ACHN (cell line): ENCODE measurements at regions not wholly inside any gene's neighbourhood (a gene's known extent, or its start where the extent isn't known, plus 50 kb on each side); places are given as distances from the start of the nearest gene placed in this dataset.

Source experiments
- DNase-seq: peaks from one replicate; pipeline ENCODE4 v3.0.0-alpha.2; 2015
- in situ Hi-C: cut with HindIII; loops from 2 replicates; pipeline ENCODE4 v1.10.0; 2017; ENCODE audit warnings: low sequenced_read_pairs, low pct_ligation_motif_present, low pct_unique_long_range_greater_than_20kb

DNA sequence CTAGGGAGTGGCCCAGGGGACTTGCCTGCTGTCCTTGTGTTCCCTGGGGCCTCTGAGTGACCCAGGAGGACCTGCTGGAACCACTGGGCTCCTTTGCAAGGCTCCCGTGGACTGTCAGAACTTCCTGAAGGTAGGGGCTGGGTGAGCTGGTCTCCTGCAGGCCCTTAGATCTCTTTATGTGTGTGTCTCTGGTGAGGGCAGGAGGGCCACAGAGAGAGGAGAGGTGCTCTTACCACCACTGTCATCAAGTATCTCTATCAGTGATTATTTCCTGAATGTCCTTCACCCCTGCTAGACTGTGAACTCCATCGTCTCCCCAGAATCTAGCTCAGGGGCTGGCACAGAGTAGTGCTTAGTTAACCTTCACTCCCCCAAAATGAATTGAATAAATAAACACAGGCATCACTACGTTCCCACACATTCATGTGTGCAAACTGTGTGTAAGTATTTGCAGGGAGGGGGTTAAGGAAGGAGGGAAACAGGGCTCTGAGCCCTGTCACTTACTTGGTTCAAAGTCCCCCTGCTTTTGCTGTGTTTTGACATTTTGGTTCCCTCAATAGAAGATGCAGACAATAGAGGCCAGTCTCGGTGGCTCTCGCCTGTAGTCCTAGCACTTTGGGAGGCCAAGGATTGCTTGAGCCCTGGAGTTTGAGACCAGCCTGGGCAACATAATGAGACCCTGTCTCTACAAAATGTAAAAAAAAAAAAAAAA, 100.8 kb upstream of the HAAO start:
- in situ Hi-C loops, result no loop called here

DNA sequence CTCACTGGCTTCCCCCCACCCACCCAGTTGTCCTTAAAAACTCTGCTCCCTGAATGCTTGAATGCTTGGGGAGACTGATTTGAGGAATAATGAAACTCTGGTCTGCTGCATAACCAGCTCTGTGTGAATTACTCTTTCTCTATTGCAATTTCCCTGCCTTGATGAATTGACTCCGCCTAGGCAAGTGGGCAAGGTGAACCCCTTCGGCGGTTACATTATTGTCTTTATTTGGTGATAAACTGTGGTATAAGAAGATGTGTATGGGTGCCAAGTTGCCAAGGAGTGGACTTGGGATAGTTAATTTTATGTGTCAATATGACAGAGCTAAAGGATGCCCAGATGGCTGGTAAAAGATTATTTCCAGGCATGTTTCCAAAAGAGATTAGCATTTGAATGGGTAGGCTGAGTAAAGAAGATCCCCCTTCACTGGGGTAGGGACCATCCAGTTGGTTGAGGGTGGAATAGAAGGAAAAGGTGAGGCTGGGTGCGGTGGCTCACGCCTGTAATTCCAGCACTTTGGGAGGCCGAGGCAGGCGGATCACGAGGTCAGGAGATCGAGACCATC, 98.5 kb upstream of the HAAO start:
- in situ Hi-C loops, result no loop called here

More for the DNA sequence above, 100.8 kb upstream of the HAAO start:
- no peak for DNase-seq

DNA sequence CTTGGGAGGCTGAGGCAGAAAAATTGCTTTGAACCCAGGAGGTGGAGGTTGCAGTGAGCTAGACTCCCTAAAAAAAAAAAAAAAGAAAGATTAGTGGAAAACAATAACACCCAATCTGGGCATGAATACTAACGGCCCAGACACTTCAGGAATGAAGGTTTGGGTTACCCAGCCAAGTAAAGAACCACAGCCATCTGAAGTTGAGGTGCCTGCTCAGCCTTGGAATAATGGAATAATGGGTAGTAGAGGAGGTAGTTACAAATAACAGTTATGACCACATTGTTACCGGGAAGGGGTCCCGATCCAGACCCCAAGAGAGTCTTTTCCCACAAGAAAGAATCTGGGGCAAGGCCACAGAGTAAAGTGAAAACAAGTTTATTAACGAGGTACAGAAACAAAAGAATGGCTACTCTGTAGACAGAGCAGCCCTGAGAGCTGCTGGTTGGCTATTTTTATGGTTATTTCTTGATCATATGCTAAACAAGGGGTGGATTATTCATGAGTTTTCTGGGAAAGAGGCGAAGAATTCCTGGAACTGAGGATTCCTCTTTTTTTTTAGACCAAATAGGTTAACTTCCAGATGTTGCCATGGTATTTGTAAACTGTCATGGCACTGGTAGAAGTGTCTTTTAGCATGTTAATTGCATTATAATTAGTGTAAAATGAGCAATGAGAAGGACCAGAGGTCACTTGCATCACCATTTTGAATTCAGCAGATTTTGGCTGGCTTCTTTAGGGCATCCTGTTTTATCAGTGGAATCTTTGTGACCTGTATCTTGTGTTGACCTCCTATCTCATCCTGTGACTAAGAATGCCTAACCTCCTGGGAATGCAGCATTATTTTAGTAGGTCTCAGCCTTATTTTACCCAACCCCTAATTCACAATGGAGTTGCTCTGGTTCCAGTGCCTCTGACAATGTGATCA, 96.2 kb upstream of the HAAO start:
- no peak for DNase-seq
- in situ Hi-C loops, result no loop called here

More for the DNA sequence above, 98.5 kb upstream of the HAAO start:
- DNase-seq, result no peak

DNA sequence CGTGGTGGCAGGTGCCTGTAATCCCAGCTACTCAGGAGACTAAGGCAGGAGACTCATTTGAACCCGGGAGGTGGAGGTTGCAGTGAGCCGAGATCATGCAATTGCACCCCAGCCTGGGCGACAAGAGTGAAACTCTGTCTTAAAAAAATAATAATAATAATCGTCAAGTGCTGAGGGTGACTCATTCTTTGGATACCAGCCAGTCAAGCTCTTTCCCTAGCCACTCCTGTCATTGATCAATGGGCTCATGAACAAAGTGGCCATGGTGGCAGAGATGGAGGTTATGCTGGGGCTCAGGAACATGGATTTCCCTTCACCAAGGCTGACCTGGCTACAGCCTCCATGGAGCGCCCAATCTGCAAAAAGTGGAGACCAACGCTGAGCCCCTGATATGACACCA, 94.5 kb upstream of the HAAO start:
- no peak for DNase-seq
- in situ Hi-C loops, result no loop called here

DNA sequence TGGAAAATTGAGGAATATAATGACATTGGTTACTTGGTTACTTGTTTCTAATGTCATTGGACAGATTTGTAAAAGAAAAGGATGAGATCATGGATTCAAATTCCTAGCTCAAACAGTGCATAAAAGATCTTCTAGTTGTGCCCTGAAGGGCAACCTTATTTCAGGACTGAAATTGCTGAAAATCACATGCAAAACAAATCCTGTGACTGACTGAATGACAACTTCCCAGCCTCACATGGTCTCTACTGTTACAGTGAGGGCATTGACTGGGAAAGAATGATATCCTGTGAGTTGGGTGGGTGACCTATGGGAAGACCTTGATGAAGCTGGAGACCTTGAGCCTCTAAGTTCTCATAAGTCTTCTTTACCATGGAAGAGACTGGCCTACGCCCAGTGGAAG, 90.4 kb upstream of the HAAO start:
- in situ Hi-C loops, result no loop called here
- no peak for DNase-seq

DNA sequence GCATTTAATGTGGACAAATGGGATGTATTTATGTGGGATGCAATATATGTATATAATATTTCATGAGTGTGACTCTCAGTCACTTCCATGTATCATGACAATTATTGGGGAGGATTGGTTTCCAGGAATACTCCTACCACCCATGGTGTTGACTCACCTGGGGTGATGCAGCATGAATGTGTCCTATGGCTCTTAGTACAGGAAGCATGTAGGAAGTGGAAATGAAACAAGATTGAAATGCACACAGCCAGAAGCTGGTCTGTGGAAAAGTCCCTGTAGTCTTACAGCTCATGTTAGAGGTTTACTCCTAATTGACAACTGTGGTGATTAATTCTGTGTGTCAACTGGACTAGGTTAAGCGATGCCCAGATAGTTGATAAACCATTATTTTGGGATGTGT, 89.3 kb upstream of the HAAO start:
- DNase-seq, result no peak
- in situ Hi-C loops, result no loop called here

DNA sequence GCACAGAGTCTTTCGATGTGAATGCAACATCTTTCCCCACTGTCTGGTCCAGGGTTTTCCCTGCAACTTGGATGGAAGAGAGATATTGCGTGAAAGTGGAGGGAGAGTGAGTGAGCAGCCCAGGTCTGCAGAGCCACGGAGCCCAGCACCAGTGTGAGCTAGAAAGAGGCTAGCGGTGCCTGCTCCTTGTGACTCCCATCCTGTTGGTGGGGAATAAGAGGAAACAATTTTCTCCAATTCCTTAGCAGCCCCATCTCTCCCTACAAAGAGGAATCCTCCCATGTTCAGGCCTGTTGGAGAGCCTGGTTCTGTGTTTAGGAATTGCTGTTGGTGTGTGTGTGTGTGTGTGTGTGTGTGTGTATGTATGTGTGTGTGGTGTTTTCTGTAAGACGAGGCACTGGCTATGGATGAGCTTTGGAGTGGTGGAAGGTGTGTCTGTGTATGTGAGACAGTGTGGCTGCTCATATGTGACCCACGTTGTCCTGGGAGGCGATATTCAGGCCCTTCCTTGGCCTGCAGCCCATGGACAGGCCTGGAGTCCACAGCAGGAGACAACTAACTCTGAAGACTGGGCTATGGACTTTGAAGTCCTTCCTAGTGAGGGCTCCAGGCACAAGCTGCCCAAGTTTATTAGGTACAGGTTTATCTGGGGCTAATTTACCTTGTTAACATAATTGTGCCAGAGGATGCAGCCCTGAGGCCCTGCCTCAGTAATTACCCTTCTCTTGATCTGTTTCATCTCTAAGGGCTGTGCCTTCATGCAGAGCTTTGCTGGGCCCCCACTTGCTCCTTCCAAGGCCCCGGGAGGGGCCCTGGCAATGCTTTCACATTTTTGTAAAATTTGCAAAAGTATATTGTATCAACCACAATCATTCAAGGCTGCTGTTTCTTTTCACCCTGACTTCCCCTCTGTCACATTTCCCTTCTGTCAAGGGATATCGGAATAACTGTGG, 88.6 kb upstream of the HAAO start:
- DNase-seq, result no peak
- in situ Hi-C loops, result no loop called here

DNA sequence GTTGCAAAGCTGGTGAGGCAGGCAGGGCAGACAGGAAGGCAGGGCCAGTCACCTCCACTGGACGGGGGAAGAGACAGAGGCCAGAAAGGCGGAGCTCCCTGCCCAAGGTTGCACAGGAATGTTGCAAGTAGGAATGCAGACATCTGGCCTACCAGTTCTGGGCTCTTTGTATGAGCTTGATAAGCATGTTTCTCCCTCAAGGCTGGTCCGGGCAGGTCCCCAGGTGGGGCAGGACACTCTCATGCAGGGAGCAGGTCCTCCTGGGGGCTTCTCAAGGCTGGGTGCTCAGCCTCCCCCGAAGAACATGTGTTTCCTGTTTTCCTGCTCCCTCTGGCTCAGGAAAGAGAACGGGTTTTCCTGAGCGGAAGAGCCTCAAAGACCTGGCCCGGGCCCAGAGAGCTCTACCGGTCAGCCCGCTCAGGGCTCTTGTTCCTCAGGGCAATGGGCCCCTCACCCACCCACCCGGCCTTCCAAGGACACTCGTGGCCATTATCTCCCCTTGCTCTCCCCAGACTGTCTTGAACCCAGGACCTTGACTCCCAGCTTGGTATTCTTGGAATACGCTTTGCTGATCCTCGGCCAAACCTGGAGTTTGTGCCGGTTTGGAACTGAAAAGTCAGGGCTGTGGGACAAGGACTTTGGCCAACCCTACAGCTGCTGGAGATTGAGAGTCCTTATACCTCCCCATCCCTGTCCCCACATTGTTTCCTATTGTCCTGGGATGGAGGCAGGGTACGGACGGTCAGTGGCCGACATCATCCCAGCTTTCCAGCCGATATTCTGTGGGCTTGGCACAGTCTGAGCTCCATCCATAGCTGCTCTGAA, 87.7 kb upstream of the HAAO start:
- in situ Hi-C loops, result no loop called here
- DNase-seq, result no peak

- in situ Hi-C loops, result no loop called here
- no peak for DNase-seq
These were observed 86.8 kb upstream of the HAAO start for GRCh38 chr2:42879121-42879705.

DNA sequence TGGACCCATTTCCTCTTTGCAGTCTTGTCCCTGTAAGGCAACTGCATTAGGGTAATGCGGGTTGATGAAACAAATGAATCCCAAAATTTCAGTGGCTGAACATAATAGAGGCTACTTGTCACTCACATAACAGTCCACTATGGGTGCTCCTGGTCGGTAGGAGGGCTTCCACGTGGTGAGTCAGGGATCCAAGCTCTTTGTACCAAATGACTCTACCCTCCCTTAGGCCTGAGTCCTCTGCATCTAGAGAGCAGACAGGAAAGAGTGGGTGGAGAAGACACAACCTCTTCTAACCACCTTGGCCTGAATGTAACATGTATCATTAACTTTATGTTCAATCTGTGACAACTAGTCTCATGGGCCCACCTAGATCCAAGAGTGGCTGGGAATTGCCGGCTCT, 86.2 kb upstream of the HAAO start:
- in situ Hi-C loops, result no loop called here
- DNase-seq, result no peak

DNA sequence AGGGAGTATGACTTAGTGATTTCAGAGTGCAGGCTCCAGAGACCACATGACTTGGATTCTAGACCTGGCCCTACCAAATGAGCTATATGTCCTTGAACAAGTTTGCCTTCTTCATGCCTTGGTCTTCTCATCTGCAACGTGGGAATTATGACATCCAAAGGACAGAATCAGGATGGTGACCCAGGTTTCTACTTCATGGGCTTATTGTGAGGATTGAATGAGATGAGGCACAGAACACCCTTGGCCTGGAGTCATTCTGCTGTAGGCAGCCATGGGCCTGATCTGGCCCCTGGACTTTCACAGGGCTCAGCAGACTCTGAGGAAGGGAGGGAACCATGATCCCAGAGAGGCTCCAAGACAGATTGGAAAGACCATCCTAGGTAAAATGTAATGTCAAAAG, 85.6 kb upstream of the HAAO start:
- no peak for DNase-seq
- in situ Hi-C loops, result no loop called here

- in situ Hi-C loops, result no loop called here
- no peak for DNase-seq
These were observed 85.1 kb upstream of the HAAO start for GRCh38 chr2:42877511-42877910.

DNA sequence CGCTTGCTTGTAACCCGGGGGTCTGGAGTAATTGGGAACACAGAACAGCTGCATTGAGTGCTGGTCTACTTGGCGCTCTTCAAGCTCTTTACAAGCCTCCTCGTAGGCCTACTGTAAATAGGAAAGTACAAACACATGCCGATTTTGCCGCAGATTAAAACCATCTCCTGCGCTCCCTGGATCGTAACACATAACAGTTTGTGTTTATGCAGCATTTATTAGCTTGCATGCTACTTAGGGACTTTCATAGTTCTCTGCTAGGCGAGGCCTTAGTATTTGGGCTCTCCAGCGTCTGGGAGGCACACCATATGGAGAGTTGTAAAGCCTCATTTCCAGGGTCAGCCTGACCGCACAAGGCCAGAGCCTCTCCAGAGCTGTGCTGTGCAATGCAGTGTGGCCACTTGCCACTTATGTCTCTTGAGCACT, 84.0 kb upstream of the HAAO start:
- DNase-seq, result no peak
- in situ Hi-C loops, result no loop called here

GRCh38 chr2:42875880-42876279, 83.5 kb upstream of the HAAO start:
- in situ Hi-C loops, result no loop called here
- no peak for DNase-seq

DNA sequence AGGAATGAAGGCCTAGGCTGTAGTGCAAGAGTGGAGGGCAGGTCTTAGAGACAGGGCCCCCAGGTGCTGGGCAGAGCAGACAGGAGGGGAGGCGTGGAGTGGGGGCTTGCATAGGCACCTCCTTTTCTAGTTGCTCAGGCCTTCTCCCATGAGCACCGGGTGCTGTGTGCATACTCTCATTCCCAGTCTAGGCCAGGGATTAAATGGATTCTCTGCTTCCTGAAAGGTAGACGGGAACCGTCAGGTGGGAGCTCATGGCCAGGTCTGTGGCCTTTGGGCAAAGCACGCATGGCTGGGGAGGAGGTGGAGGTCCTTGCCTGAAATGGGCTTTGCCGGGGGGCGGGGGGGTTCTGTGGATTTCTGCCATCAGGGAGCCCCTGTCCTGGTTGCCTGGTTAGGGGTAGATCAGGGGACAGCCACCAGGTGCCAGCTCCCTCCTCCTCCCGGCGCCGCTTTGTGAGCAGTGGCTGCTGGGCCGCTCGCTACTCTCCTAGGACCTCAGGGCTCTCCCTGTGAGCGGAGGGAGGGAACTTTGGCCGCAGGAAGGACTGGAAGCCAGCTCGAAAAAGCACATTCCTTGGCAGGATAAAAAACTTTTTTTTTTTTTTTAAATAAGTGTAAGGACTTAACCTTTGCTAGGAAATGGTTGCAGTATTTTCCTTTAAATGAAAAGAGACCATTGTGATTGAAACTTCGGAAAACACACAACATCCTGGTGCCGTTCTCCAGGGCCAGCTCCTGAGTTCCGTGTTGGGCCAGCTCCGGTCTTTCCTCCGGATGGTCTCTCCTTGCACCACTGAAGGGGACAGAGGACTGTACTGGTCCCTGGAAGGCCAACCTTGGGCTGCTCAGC, 82.8 kb upstream of the HAAO start:
- DNase-seq, result no peak
- in situ Hi-C loops, result no loop called here

DNA sequence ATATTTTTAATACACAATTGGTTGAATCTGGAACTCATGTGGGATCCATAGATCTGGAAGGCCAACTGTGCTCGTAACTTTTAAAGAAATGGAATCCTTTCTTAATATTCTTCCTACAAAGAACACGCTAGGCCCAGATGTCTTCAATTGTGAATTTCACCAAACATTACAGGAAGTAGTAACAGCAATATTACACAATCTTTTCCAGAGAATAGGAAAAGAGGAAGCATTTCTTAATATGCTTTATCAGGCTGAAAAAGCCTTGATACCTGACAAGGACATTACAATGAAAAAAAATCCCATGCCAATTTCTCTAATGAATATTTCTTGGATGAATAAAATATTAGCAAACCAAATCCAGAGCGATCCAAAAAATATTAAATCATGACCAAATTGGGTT, 80.3 kb upstream of the HAAO start:
- in situ Hi-C loops, result no loop called here
- DNase-seq, result no peak

- in situ Hi-C loops, result no loop called here
- DNase-seq, result no peak
These were observed 79.0 kb upstream of the HAAO start for GRCh38 chr2:42871372-42871771.
